ENCODE measurements at regions not wholly inside any gene's neighbourhood (a gene's known extent, or its start where the extent isn't known, plus 50 kb on each side); places are given as distances from the start of the nearest gene placed in this dataset.
"Not testable (repeated sequence)": the region's sequence is repeated elsewhere in the genome, so short reads cannot be mapped to it uniquely, and the experiment has no call there.

- H3K4me3 ChIP-seq (ENCODE audit: low read depth, low read length): not testable (repeated sequence)
- TF ChIP-seq CTCF (IDR thresholded peaks at IDR 0.05; ENCODE audit: insufficient read depth, low read depth, low read length, missing control alignments): peak; percentile 54
- peak; percentile 73 for DNase-seq (ENCODE audit: low read depth)
Observed at GRCh38 chr9:90226839-90227338, 415.7 kb downstream of the DIRAS2 start.

- not testable (repeated sequence) for DNase-seq (ENCODE audit: low read depth); H3K4me3 ChIP-seq (ENCODE audit: low read depth, low read length)
Observed at GRCh38 chr9:90233081-90233480, 409.5 kb downstream of the DIRAS2 start.

GRCh38 chr9:90240541-90240940 is 402.1 kb downstream of the DIRAS2 start:
- TF ChIP-seq CTCF (IDR thresholded peaks at IDR 0.05; ENCODE audit: insufficient read depth, low read depth, low read length, missing control alignments): no peak
- no peak for DNase-seq (ENCODE audit: low read depth)

GRCh38 chr9:90245661-90246060 is 397.0 kb downstream of the DIRAS2 start:
- H3K4me3 ChIP-seq (ENCODE audit: low read depth, low read length): no peak overlapping the region
- DNase-seq (ENCODE audit: low read depth): no peak
- no peak for TF ChIP-seq CTCF (IDR thresholded peaks at IDR 0.05; ENCODE audit: insufficient read depth, low read depth, low read length, missing control alignments)

More at GRCh38 chr9:90240541-90240940, 402.1 kb downstream of the DIRAS2 start:
- no peak overlapping the region for H3K4me3 ChIP-seq (ENCODE audit: low read depth, low read length)

GRCh38 chr9:90249094-90249493 is 393.5 kb downstream of the DIRAS2 start:
- no peak overlapping the region for H3K4me3 ChIP-seq (ENCODE audit: low read depth, low read length)
- no peak for TF ChIP-seq CTCF (IDR thresholded peaks at IDR 0.05; ENCODE audit: insufficient read depth, low read depth, low read length, missing control alignments)
- DNase-seq (ENCODE audit: low read depth): no peak

GRCh38 chr9:90251316-90251715 is 391.3 kb downstream of the DIRAS2 start:
- no peak for DNase-seq (ENCODE audit: low read depth)
- no peak for TF ChIP-seq CTCF (IDR thresholded peaks at IDR 0.05; ENCODE audit: insufficient read depth, low read depth, low read length, missing control alignments)
- H3K4me3 ChIP-seq (ENCODE audit: low read depth, low read length): no peak overlapping the region

- H3K4me3 ChIP-seq (ENCODE audit: low read depth, low read length): no peak overlapping the region
- DNase-seq (ENCODE audit: low read depth): no peak
- TF ChIP-seq CTCF (IDR thresholded peaks at IDR 0.05; ENCODE audit: insufficient read depth, low read depth, low read length, missing control alignments): no peak
Observed at GRCh38 chr9:90256345-90256744, 386.3 kb downstream of the DIRAS2 start.

Data from GM12865 (cell line).